Esophagus squamous epithelium (tissue), 5 donors: ENCODE measurements at regions not wholly inside any gene's neighbourhood (a gene's known extent, or its start where the extent isn't known, plus 50 kb on each side); places are given as distances from the start of the nearest gene placed in this dataset.

ENCODE experiments used
- DNase-seq: peaks from one replicate; lab custom pipeline; 2025; lab: John Stamatoyannopoulos, UW
- H3K27ac ChIP-seq, 4 donors: fragments of 200-600 bp; sonication (generic); one replicate each; pipeline ENCODE4 v1.5.1; 2016 to 2019; ENCODE audit warnings: mild to moderate bottlenecking in 1 of 4
- H3K27me3 ChIP-seq, 4 donors: fragments of 200-600 bp; sonication (generic); 1 replicate in 3 of 4; 2 replicates in 1 of 4; pipeline versions ENCODE4 v1.5.1 to v1.6.0; 2017 to 2021; ENCODE audit warnings: antibody characterized with exemption in 1 of 4
- H3K36me3 ChIP-seq, 3 donors: fragments of 200-600 bp; sonication (generic); one replicate each; pipeline ENCODE4 v1.5.1; 2016 to 2019
- H3K4me1 ChIP-seq, 3 donors: fragments of 200-600 bp; sonication (generic); one replicate each; pipeline ENCODE4 v1.5.1; 2017 to 2019
- H3K4me3 ChIP-seq, 4 donors: fragments of 200-600 bp; sonication (generic); 1 replicate in 3 of 4; 2 replicates in 1 of 4; pipeline ENCODE4 v1.5.1; 2016 to 2019; ENCODE audit warnings: mild to moderate bottlenecking in 2 of 4, moderate library complexity in 1 of 4
- H3K9me3 ChIP-seq, 3 donors: fragments of 200-600 bp; sonication (generic); one replicate each; pipeline ENCODE4 v1.5.1; 2016 to 2019
- CTCF ChIP-seq, 6 experiments: fragments of 450-650 bp in 4 of 6; fragments of 200-600 bp in 2 of 6; sonication (generic) in 2 of 6; IDR thresholded peaks; one replicate each; pipeline ENCODE4 v1.5.1; 2016 to 2019; ENCODE audit warnings: antibody characterized with exemption in 6 of 6, mild to moderate bottlenecking in 4 of 6, moderate library complexity in 4 of 6
- POLR2A ChIP-seq, 4 donors: fragments of 450-650 bp; IDR thresholded peaks; one replicate each; pipeline ENCODE4 v1.6.1; 2017; ENCODE audit warnings: antibody characterized with exemption in 4 of 4, mild to moderate bottlenecking in 4 of 4, moderate library complexity in 3 of 4
- WGBS, 2 donors: methylation state at CpG; one replicate each; pipeline ENCODE4 v1.1.5; 2018; 5-methylcytosine and 5-hydroxymethylcytosine counted together
- intact Hi-C: fragments of 100-400 bp; cut with DNase I; formaldehyde crosslinking; loops from one replicate; pipeline ENCODE4 v1.15.0; 2022
- donor health status: DM: yes; HTN: yes; CAD: no.

DNA sequence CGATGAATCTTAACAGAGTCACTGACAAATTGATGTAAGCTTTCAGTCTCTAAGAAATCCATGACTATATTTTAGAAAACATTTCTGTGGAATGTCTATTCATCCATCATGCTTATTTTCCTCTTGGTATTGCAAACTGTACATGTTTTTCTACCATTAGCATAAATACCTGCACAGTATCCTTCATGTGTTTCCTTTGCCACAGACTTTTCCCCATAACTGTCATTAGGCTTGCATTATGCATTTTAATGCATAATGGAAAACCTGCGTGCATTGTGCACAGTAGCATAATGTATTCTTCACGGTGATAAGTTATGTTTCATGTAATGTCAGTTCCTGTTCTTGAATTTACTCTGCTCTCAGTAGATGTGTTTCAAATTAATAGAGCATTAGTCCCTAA, 403.1 kb upstream of the EPHA3 start:
- 62 to 77% methylated on average over 3 of the region's 3 CpGs for WGBS, 2 donors
- no peaks in the 10 kb centered on the region for H3K9me3 ChIP-seq
- no peak for DNase-seq

GRCh38 chr3:88707837-88708236, 399.6 kb upstream of the EPHA3 start:
- H3K27me3 ChIP-seq, result no peaks in the 10 kb centered on the region
- 25% methylated on average over 1 of the region's 1 CpG; no CpG with 5 or more reads in 1 of the 2 donors for WGBS, 2 donors
- no peak overlapping the region for H3K27ac ChIP-seq
- no peaks in the 10 kb centered on the region for H3K9me3 ChIP-seq
- H3K36me3 ChIP-seq, result no peaks in the 10 kb centered on the region
- DNase-seq, result no peak
- TF ChIP-seq CTCF (IDR thresholded peaks at IDR 0.05) (no peak), POLR2A (IDR thresholded peaks at IDR 0.05) (no peak)
- no peaks in the 10 kb centered on the region for H3K4me1 ChIP-seq
- intact Hi-C loops, result no loop called here
- H3K4me3 ChIP-seq, result no peak overlapping the region

More for the DNA sequence above, 403.1 kb upstream of the EPHA3 start:
- no peak overlapping the region for H3K4me3 ChIP-seq
- intact Hi-C loops, result no loop called here
- no peak for TF ChIP-seq CTCF (IDR thresholded peaks at IDR 0.05)
- TF ChIP-seq POLR2A (IDR thresholded peaks at IDR 0.05), result no peak
- no peaks in the 10 kb centered on the region for H3K27me3 ChIP-seq
- H3K4me1 ChIP-seq, result no peaks in the 10 kb centered on the region
- no peaks in the 10 kb centered on the region for H3K36me3 ChIP-seq
- H3K27ac ChIP-seq, result no peak overlapping the region

- TF ChIP-seq POLR2A (IDR thresholded peaks at IDR 0.05), result no peak
- no peak for TF ChIP-seq CTCF (IDR thresholded peaks at IDR 0.05)
- Histone ChIP-seq H3K27ac (no peak overlapping the region), H3K4me1 (no peaks in the 10 kb centered on the region), H3K4me3 (no peak overlapping the region), H3K9me3 (no peaks in the 10 kb centered on the region), H3K27me3 (no peaks in the 10 kb centered on the region), H3K36me3 (no peaks in the 10 kb centered on the region)
- 55 to 83% methylated on average over 1 to 2 of the region's 2 CpGs for WGBS, 2 donors
- DNase-seq, result no peak
- intact Hi-C loops, result no loop called here
Measured at GRCh38 chr3:88712552-88712951, 394.9 kb upstream of the EPHA3 start.

GRCh38 chr3:88713233-88713691, 394.2 kb upstream of the EPHA3 start:
- H3K4me1 ChIP-seq, result no peaks in the 10 kb centered on the region
- no peak for DNase-seq
- H3K27ac ChIP-seq, result no peak overlapping the region
- no peaks in the 10 kb centered on the region for H3K27me3 ChIP-seq
- intact Hi-C loops, result no loop called here
- WGBS, 2 donors, result 88% methylated on average over 2 of the region's 2 CpGs; no CpG with 5 or more reads in 1 of the 2 donors
- no peaks in the 10 kb centered on the region for H3K36me3 ChIP-seq
- TF ChIP-seq CTCF (IDR thresholded peaks at IDR 0.05), result no peak
- TF ChIP-seq POLR2A (IDR thresholded peaks at IDR 0.05), result no peak
- H3K9me3 ChIP-seq, result no peaks in the 10 kb centered on the region
- no peak overlapping the region for H3K4me3 ChIP-seq

GRCh38 chr3:88725440-88726165, 381.8 kb upstream of the EPHA3 start:
- intact Hi-C loops, result no loop called here
- no peaks in the 10 kb centered on the region for H3K4me1 ChIP-seq
- H3K27me3 ChIP-seq, result no peaks in the 10 kb centered on the region
- no peak overlapping the region for H3K27ac ChIP-seq
- H3K9me3 ChIP-seq, result no peaks in the 10 kb centered on the region
- 35 to 50% methylated on average over 2 of the region's 2 CpGs for WGBS, 2 donors
- no peak for TF ChIP-seq POLR2A (IDR thresholded peaks at IDR 0.05)
- TF ChIP-seq CTCF (IDR thresholded peaks at IDR 0.05), result no peak
- H3K36me3 ChIP-seq, result no peaks in the 10 kb centered on the region
- H3K4me3 ChIP-seq, result no peak overlapping the region
- DNase-seq, result no peak
